Duodenal mucosa (tissue), 2 donors: ENCODE measurements at regions not wholly inside any gene's neighbourhood (a gene's known extent, or its start where the extent isn't known, plus 50 kb on each side); places are given as distances from the start of the nearest gene placed in this dataset.
"Not testable (repeated sequence)": the region's sequence is repeated elsewhere in the genome, so short reads cannot be mapped to it uniquely, and the experiment has no call there.

Experiments
- H3K27ac ChIP-seq: one replicate; pipeline ENCODE4 v1.7.0; 2013; ENCODE audit warnings: low read depth, low read length
- H3K27me3 ChIP-seq, 2 donors: one replicate each; pipeline ENCODE4 v1.7.0; 2013; ENCODE audit warnings: low read length in 2 of 2, control low read depth in 1 of 2; ENCODE audit not compliant: insufficient read depth in 2 of 2, control insufficient read depth in 1 of 2
- H3K36me3 ChIP-seq, 2 donors: one replicate each; pipeline ENCODE4 v1.7.0; 2013; ENCODE audit warnings: low read length in 2 of 2, control low read depth in 1 of 2; ENCODE audit not compliant: insufficient read depth in 2 of 2, control insufficient read depth in 1 of 2
- H3K4me1 ChIP-seq, 2 donors: one replicate each; pipeline ENCODE4 v1.7.0; 2013; ENCODE audit warnings: low read length in 2 of 2, control low read depth in 1 of 2; ENCODE audit not compliant: insufficient read depth in 2 of 2, control insufficient read depth in 1 of 2
- H3K4me3 ChIP-seq, 2 donors: one replicate each; pipeline ENCODE4 v1.7.0; 2013; ENCODE audit warnings: low read length in 2 of 2, low read depth in 1 of 2
- H3K9ac ChIP-seq, 2 donors: one replicate each; pipeline ENCODE4 v1.7.0; 2013; ENCODE audit warnings: low read length in 2 of 2, low read depth in 1 of 2
- H3K9me3 ChIP-seq, 2 donors: one replicate each; pipeline ENCODE4 v1.7.0; 2013; ENCODE audit warnings: low read length in 2 of 2, control low read depth in 1 of 2; ENCODE audit not compliant: control insufficient read depth in 1 of 2

DNA sequence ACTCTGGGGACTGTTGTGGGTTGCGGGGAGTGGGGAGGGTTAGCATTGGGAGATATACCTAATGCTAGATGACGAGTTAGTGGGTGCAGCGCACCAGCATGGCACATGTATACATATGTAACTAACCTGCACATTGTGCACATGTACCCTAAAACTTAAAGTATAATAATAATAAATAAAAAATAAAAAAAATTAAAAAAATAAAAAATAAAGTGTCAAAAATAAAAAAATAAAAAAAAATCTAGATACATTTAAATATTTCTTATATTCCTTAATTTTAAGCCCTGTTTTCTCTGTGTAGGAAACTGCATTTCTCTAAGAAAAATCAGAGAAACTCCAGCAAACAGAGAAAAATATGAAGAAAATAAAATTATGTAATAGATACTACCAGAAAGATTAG is 52.2 kb upstream of the SGO1 start:
- not testable (repeated sequence) for H3K4me3 ChIP-seq, H3K9me3 ChIP-seq, H3K27me3 ChIP-seq, H3K27ac ChIP-seq, H3K4me1 ChIP-seq, H3K36me3 ChIP-seq, H3K9ac ChIP-seq

DNA sequence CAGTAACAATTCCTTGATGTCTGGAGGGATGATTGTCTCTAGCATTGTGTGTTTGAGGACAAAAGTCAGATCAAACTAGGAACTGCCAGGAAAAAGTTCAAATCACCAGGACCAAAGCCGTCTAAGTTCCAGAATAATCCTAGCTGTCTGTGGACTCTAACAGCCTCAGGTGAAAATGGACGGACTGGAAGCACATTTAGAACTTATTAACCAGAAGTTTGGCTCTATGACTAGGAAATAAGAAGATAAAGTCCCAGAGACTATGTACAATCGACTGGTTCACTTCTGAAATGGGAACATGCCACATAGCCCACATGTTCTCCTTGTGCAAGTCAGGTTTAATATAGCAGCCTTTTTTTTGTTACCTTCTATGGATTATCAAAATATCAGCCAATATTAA is 50.6 kb upstream of the SGO1 start:
- Histone ChIP-seq H3K4me1 (peaks cover 0 to 7% of the 10 kb centered on the region in 2 donors), H3K27me3 (no peaks in the 10 kb centered on the region), H3K9ac (no peak overlapping the region), H3K27ac (no peak overlapping the region), H3K36me3 (no peaks in the 10 kb centered on the region), H3K9me3 (no peaks in the 10 kb centered on the region), H3K4me3 (no peak overlapping the region)
